HCT116 (cell line): ENCODE measurements at regions not wholly inside any gene's neighbourhood (a gene's known extent, or its start where the extent isn't known, plus 50 kb on each side); places are given as distances from the start of the nearest gene placed in this dataset.

Source experiments
- ATAC-seq: fragments of 200-7000 bp; cut with Tn5 transposase; 2 replicates; pipeline ENCODE4 v1.9.1; 2020; ENCODE audit warnings: mild to moderate bottlenecking, moderate library complexity
- BruUV-seq: library from RNA; stranded (reverse); fragments of 400-500 nt; replicated peaks from 2 replicates; lab custom pipeline; 2021; lab: Mats Ljungman, UMichigan
- CTCF ChIA-PET: fragments of 300-600 bp; sonication (Branson Sonifier 250); formaldehyde crosslinking; loops from one replicate; lab custom pipeline; 2021; ENCODE audit warnings: antibody characterized with exemption; lab: Charles Lee
- POLR2A ChIA-PET: fragments of 300-600, 350-600 bp; sonication (Branson Sonifier 250); formaldehyde crosslinking; loops from one replicate; lab custom pipeline; 2021; ENCODE audit warnings: antibody characterized with exemption; lab: Charles Lee
- RAD21 ChIA-PET, 2 experiments: fragments of 300-600 bp; sonication (Branson Sonifier 250); formaldehyde crosslinking; loops; one replicate each; lab custom pipeline; 2023; ENCODE audit warnings: low total read pairs in 2 of 2; ENCODE audit not compliant: uncharacterized antibody in 2 of 2, unreplicated experiment in 2 of 2, low non-redundant PET in 1 of 2; lab: Charles Lee
- DNase-seq: peaks from one replicate; pipeline ENCODE4 v3.0.0-alpha.2; 2010; ENCODE audit warnings: low read depth, low spot score
- H2AFZ ChIP-seq: fragments of 200-600 bp; shearing (Covaris generic), sonication (generic); 2 replicates; pipeline ENCODE4 v1.6.1; 2017; ENCODE audit warnings: low read depth, mixed run types, mixed read lengths, antibody characterized with exemption, low read length; ENCODE audit not compliant: poor library complexity, severe bottlenecking
- H3K27ac ChIP-seq: 2 replicates; pipeline ENCODE4 v1.5.1; 2012; ENCODE audit warnings: low read depth, low read length
- H3K27me3 ChIP-seq: fragments of 200-600 bp; sonication (generic); 2 replicates; pipeline ENCODE4 v1.6.1; 2016; ENCODE audit warnings: mixed run types, low read length, mixed read lengths; ENCODE audit not compliant: insufficient read depth
- H3K36me3 ChIP-seq, 2 experiments: fragments of 200-500 bp in 1 of 2; fragments of 200-600 bp in 1 of 2; sonication (Bioruptor generic) in 1 of 2; sonication (generic) in 1 of 2; 2 replicates each; pipeline versions ENCODE4 v1.5.1 to v1.6.1; 2014 to 2016; ENCODE audit warnings: low read length in 2 of 2, inconsistent platforms in 1 of 2, mixed read lengths in 1 of 2, mixed run types in 1 of 2; ENCODE audit not compliant: insufficient read depth in 2 of 2, control insufficient read depth in 1 of 2
- H3K4me1 ChIP-seq, 2 experiments: fragments of 200-600 bp in 1 of 2; sonication (generic) in 1 of 2; 2 replicates each; pipeline versions ENCODE4 v1.5.1 to v1.6.1; 2012 to 2017; ENCODE audit warnings: low read length in 2 of 2, inconsistent platforms in 1 of 2, mild to moderate bottlenecking in 1 of 2, mixed read lengths in 1 of 2, mixed run types in 1 of 2, moderate library complexity in 1 of 2; ENCODE audit not compliant: insufficient read depth in 2 of 2, control insufficient read depth in 1 of 2
- H3K4me2 ChIP-seq: fragments of 200-600 bp; sonication (generic); 2 replicates; pipeline ENCODE4 v1.6.1; 2017; ENCODE audit warnings: mixed run types, low read length, mixed read lengths
- H3K4me3 ChIP-seq, 2 experiments: fragments of 200-600 bp in 1 of 2; sonication (generic) in 1 of 2; replicated peaks in 1 of 2; 2 replicates each; pipeline ENCODE4 v1.5.1; 2011 to 2016; ENCODE audit warnings: low read length in 2 of 2, control low read depth in 1 of 2, low read depth in 1 of 2, mild to moderate bottlenecking in 1 of 2, mixed read lengths in 1 of 2, mixed run types in 1 of 2
- H3K79me2 ChIP-seq: fragments of 200-600 bp; sonication (generic); 2 replicates; pipeline ENCODE4 v1.6.1; 2017; ENCODE audit warnings: mild to moderate bottlenecking, mixed run types, low read length, moderate library complexity, mixed read lengths; ENCODE audit not compliant: insufficient read depth
- H3K9ac ChIP-seq: fragments of 200-600 bp; sonication (generic); 2 replicates; pipeline ENCODE4 v1.6.1; 2016; ENCODE audit warnings: low read length, mixed read lengths
- H3K9me2 ChIP-seq: fragments of 200-600 bp; sonication (generic), shearing (Covaris generic); 2 replicates; pipeline ENCODE4 v1.6.1; 2017; ENCODE audit warnings: mixed run types, mild to moderate bottlenecking, moderate library complexity; ENCODE audit not compliant: insufficient read depth
- H3K9me3 ChIP-seq, 2 experiments: fragments of 200-500 bp in 1 of 2; fragments of 200-600 bp in 1 of 2; sonication (Bioruptor generic) in 1 of 2; sonication (generic) in 1 of 2; 2 replicates each; pipeline ENCODE4 v1.6.1; 2014 to 2017; ENCODE audit warnings: low read length in 2 of 2, mixed read lengths in 2 of 2, inconsistent platforms in 1 of 2, low read depth in 1 of 2, mild to moderate bottlenecking in 1 of 2, mixed run types in 1 of 2, moderate library complexity in 1 of 2; ENCODE audit not compliant: control insufficient read depth in 1 of 2, insufficient read depth in 1 of 2
- H4K20me1 ChIP-seq: fragments of 200-600 bp; sonication (generic), shearing (Covaris generic); 2 replicates; pipeline ENCODE4 v1.6.1; 2017; ENCODE audit warnings: mixed run types, mild to moderate bottlenecking, moderate library complexity; ENCODE audit not compliant: insufficient read depth
- ATF3 ChIP-seq: IDR thresholded peaks from 2 replicates; pipeline ENCODE4 v1.6.1; 2012
- CBX3 ChIP-seq: IDR thresholded peaks from 2 replicates; pipeline ENCODE4 v1.6.1; 2012; ENCODE audit warnings: low read depth
- EGR1 ChIP-seq: IDR thresholded peaks from 2 replicates; pipeline ENCODE4 v1.6.1; 2012; ENCODE audit warnings: low read depth
- ELF1 ChIP-seq: IDR thresholded peaks from 2 replicates; pipeline ENCODE4 v1.6.1; 2012; ENCODE audit warnings: low read depth, borderline replicate concordance
- EZH2 ChIP-seq: fragments of 200-600 bp; sonication (generic); IDR thresholded peaks from 2 replicates; pipeline ENCODE4 v1.6.1; 2017; ENCODE audit warnings: antibody characterized with exemption, mixed run types
- EZH2phosphoT487 ChIP-seq: fragments of 200-600 bp; IDR thresholded peaks from 2 replicates; pipeline ENCODE4 v1.6.1; 2018; ENCODE audit warnings: antibody characterized with exemption, borderline replicate concordance
- FOSL1 ChIP-seq: IDR thresholded peaks from 2 replicates; pipeline ENCODE4 v1.6.1; 2012; ENCODE audit warnings: low read depth
- JUND ChIP-seq: IDR thresholded peaks from 2 replicates; pipeline ENCODE4 v1.6.1; 2012
- POLR2A ChIP-seq: IDR thresholded peaks from 2 replicates; pipeline ENCODE4 v1.7.0; 2011; ENCODE audit warnings: borderline replicate concordance; ENCODE audit not compliant: insufficient read depth, insufficient read length; ENCODE audit errors: extremely low read depth
- POLR2AphosphoS5 ChIP-seq: IDR thresholded peaks from 2 replicates; pipeline ENCODE4 v1.6.1; 2011; ENCODE audit warnings: mild to moderate bottlenecking, low read depth, low read length, moderate library complexity
- RAD21 ChIP-seq: IDR thresholded peaks from 2 replicates; pipeline ENCODE4 v1.6.1; 2012; ENCODE audit warnings: low read depth, mild to moderate bottlenecking
- SIN3A ChIP-seq: IDR thresholded peaks from 2 replicates; pipeline ENCODE4 v1.6.1; 2012; ENCODE audit warnings: low read depth
- SP1 ChIP-seq: IDR thresholded peaks from 2 replicates; pipeline ENCODE4 v1.6.1; 2012; ENCODE audit warnings: low read depth
- SRF ChIP-seq: IDR thresholded peaks from 2 replicates; pipeline ENCODE4 v1.6.1; 2012; ENCODE audit warnings: low read depth
- YY1 ChIP-seq: IDR thresholded peaks from 2 replicates; pipeline ENCODE4 v1.6.1; 2011; ENCODE audit warnings: low read length, low read depth, moderate library complexity, mild to moderate bottlenecking; ENCODE audit not compliant: insufficient replicate concordance; ENCODE audit errors: extremely low read depth
- ZFX ChIP-seq: fragments of 450-650 bp; IDR thresholded peaks from 2 replicates; pipeline ENCODE4 v1.6.1; 2017
- ZNF274 ChIP-seq: fragments of 200-500 bp; sonication (Bioruptor generic); IDR thresholded peaks from 2 replicates; pipeline ENCODE4 v1.6.1; 2014; ENCODE audit warnings: mild to moderate bottlenecking, low read depth, low read length, inconsistent platforms
- intact Hi-C: fragments of 100-400 bp; cut with micrococcal nuclease; formaldehyde crosslinking; loops from 2 replicates; pipeline ENCODE4 v1.10.0; 2022
- TF ChIP-seq, protein P1 (sequence below): IDR thresholded peaks from 2 replicates; pipeline ENCODE4 v1.6.1; 2011; ENCODE audit warnings: mild to moderate bottlenecking, low read length, moderate library complexity; ENCODE audit not compliant: insufficient replicate concordance; ENCODE audit errors: extremely low read depth
- TF ChIP-seq, protein P2 (sequence below), 3 experiments: fragments of 200-600 bp in 1 of 3; sonication (generic) in 1 of 3; IDR thresholded peaks in 2 of 3; conservative IDR thresholded peaks in 1 of 3; 2 replicates each; pipeline ENCODE4 v1.5.1; 2012 to 2017; ENCODE audit warnings: low read depth in 2 of 3, low read length in 2 of 3, antibody characterized with exemption in 1 of 3, borderline replicate concordance in 1 of 3, control low read depth in 1 of 3, mild to moderate bottlenecking in 1 of 3, mixed read lengths in 1 of 3, mixed run types in 1 of 3, moderate library complexity in 1 of 3; ENCODE audit not compliant: insufficient read depth in 1 of 3

DNA sequence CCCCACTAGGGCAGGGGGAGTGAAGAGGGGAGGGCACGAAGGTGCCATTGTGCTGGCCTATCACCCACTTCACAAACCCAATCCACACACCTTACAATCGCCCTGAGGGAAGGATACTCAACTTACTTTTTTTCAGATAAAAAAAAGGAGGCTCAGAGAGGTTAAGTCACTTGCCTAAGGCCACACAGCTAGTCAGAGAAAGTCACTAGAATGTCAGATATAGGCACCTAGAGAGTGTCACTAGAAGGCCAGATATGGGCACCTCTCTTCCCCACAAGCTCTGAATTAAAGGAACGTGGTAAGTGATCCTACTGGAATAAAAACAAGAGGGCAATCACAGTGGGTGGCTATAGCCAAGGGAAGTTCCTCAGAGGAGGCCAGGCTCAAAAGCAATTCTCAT is 204.5 kb upstream of the ASIC2 start:
- H3K9me2 ChIP-seq = no peaks in the 10 kb centered on the region
- no peak overlapping the region for H2AFZ ChIP-seq
- RAD21 ChIA-PET = no interaction called here
- H3K27me3 ChIP-seq = no peaks in the 10 kb centered on the region
- H3K4me1 ChIP-seq = no peaks in the 10 kb centered on the region
- H3K4me3 ChIP-seq = no peak overlapping the region
- H3K27ac ChIP-seq = no peak overlapping the region
- ATAC-seq = no peak
- CTCF ChIA-PET = no interaction called here
- H3K4me2 ChIP-seq = no peak overlapping the region
- no TSS peak for BruUV-seq
- H3K9ac ChIP-seq = no peak overlapping the region
- intact Hi-C loops = no loop called here
- no peaks in the 10 kb centered on the region for H3K79me2 ChIP-seq
- TF ChIP-seq ATF3 (no peak), FOSL1 (no peak), ZNF274 (no peak), EGR1 (no peak), SRF (no peak), JUND (no peak), ELF1 (no peak), SP1 (no peak), EZH2 (no peak), YY1 (no peak), POLR2A (no peak), CBX3 (no peak), SIN3A (no peak), EZH2phosphoT487 (no peak), POLR2AphosphoS5 (no peak), ZFX (no peak), RAD21 (no peak)
- TF ChIP-seq, protein P1, sequence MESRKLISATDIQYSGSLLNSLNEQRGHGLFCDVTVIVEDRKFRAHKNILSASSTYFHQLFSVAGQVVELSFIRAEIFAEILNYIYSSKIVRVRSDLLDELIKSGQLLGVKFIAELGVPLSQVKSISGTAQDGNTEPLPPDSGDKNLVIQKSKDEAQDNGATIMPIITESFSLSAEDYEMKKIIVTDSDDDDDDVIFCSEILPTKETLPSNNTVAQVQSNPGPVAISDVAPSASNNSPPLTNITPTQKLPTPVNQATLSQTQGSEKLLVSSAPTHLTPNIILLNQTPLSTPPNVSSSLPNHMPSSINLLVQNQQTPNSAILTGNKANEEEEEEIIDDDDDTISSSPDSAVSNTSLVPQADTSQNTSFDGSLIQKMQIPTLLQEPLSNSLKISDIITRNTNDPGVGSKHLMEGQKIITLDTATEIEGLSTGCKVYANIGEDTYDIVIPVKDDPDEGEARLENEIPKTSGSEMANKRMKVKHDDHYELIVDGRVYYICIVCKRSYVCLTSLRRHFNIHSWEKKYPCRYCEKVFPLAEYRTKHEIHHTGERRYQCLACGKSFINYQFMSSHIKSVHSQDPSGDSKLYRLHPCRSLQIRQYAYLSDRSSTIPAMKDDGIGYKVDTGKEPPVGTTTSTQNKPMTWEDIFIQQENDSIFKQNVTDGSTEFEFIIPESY = no peak
- TF ChIP-seq, protein P2, sequence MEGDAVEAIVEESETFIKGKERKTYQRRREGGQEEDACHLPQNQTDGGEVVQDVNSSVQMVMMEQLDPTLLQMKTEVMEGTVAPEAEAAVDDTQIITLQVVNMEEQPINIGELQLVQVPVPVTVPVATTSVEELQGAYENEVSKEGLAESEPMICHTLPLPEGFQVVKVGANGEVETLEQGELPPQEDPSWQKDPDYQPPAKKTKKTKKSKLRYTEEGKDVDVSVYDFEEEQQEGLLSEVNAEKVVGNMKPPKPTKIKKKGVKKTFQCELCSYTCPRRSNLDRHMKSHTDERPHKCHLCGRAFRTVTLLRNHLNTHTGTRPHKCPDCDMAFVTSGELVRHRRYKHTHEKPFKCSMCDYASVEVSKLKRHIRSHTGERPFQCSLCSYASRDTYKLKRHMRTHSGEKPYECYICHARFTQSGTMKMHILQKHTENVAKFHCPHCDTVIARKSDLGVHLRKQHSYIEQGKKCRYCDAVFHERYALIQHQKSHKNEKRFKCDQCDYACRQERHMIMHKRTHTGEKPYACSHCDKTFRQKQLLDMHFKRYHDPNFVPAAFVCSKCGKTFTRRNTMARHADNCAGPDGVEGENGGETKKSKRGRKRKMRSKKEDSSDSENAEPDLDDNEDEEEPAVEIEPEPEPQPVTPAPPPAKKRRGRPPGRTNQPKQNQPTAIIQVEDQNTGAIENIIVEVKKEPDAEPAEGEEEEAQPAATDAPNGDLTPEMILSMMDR (IDR thresholded peaks at IDR 0.05 in 2 of 3, conservative IDR thresholded peaks at IDR 0.05 in 1 of 3; ENCODE audit: borderline replicate concordance in 1 of 3, insufficient read depth in 1 of 3, low read depth in 2 of 3, low read length in 2 of 3) = no peak
- POLR2A ChIA-PET = no interaction called here
- no peaks in the 10 kb centered on the region for H3K36me3 ChIP-seq
- no peaks in the 10 kb centered on the region; a peak in 1 of 4 replicates for H3K9me3 ChIP-seq
- no peak for DNase-seq
- H4K20me1 ChIP-seq = no peaks in the 10 kb centered on the region
